Prostate gland (tissue), 2 donors: ENCODE measurements at regions not wholly inside any gene's neighbourhood (a gene's known extent, or its start where the extent isn't known, plus 50 kb on each side); places are given as distances from the start of the nearest gene placed in this dataset.

Experiments
- CTCF ChIP-seq, 4 experiments: fragments of 200-600 bp in 2 of 4; fragments of 450-650 bp in 2 of 4; sonication (generic) in 2 of 4; IDR thresholded peaks; 1 replicate in 3 of 4; 2 replicates in 1 of 4; pipeline ENCODE4 v1.5.1; 2016 to 2019; ENCODE audit warnings: antibody characterized with exemption in 4 of 4, mild to moderate bottlenecking in 2 of 4, moderate library complexity in 2 of 4
- POLR2A ChIP-seq: fragments of 450-650 bp; IDR thresholded peaks from one replicate; pipeline ENCODE4 v1.6.1; 2016; ENCODE audit warnings: antibody characterized with exemption, mild to moderate bottlenecking
- POLR2AphosphoS5 ChIP-seq: sonication (generic); formaldehyde crosslinking; IDR thresholded peaks from one replicate; pipeline ENCODE4 v1.6.1; 2017; ENCODE audit warnings: antibody characterized with exemption

- TF ChIP-seq CTCF (IDR thresholded peaks at IDR 0.05), result no peak
- no peak for TF ChIP-seq POLR2A
- no peak for TF ChIP-seq POLR2AphosphoS5
Measured at GRCh38 chrX:46317163-46317562, 228.1 kb downstream of the ZNF674 start.
